CD8-positive, alpha-beta memory T cell (primary cell): ENCODE measurements at regions not wholly inside any gene's neighbourhood (a gene's known extent, or its start where the extent isn't known, plus 50 kb on each side); places are given as distances from the start of the nearest gene placed in this dataset.

Experiments used
- CTCF ChIA-PET: fragments of 350-600 bp; sonication (Branson Sonifier 250); formaldehyde crosslinking; loops from one replicate; lab custom pipeline; 2021; ENCODE audit warnings: antibody characterized with exemption; lab: Charles Lee
- POLR2A ChIA-PET: fragments of 350-600 bp; sonication (Branson Sonifier 250); formaldehyde crosslinking; loops from one replicate; lab custom pipeline; 2021; ENCODE audit warnings: antibody characterized with exemption; lab: Charles Lee
- DNase-seq, 5 donors: peaks; one replicate each; pipeline versions ENCODE4 v3.0.0 to v3.0.0-alpha.2; 2020 to 2022; ENCODE audit warnings: mixed read lengths in 1 of 5
- H3K27ac ChIP-seq: one replicate; pipeline ENCODE4 v1.7.0; 2013; ENCODE audit warnings: low read depth, mild to moderate bottlenecking, low read length, moderate library complexity
- H3K27me3 ChIP-seq: 2 replicates; pipeline ENCODE4 v1.7.0; 2013; ENCODE audit warnings: low read length, mild to moderate bottlenecking; ENCODE audit not compliant: insufficient read depth, poor library complexity, severe bottlenecking
- H3K36me3 ChIP-seq: 2 replicates; pipeline ENCODE4 v1.7.0; 2013; ENCODE audit warnings: mild to moderate bottlenecking, low read length, moderate library complexity; ENCODE audit not compliant: insufficient read depth
- H3K4me1 ChIP-seq: 2 replicates; pipeline ENCODE4 v1.7.0; 2013; ENCODE audit warnings: mild to moderate bottlenecking, low read length, moderate library complexity; ENCODE audit not compliant: insufficient read depth
- H3K4me3 ChIP-seq: 2 replicates; pipeline ENCODE4 v1.7.0; 2013; ENCODE audit warnings: mild to moderate bottlenecking, low read length
- H3K9me3 ChIP-seq: 2 replicates; pipeline ENCODE4 v1.7.0; 2013; ENCODE audit warnings: mild to moderate bottlenecking, low read length
- H3K27ac Mint-ChIP-seq, 8 donors: one replicate each; pipeline ENCODE4 v1.8.0; 2020 to 2021; ENCODE audit warnings: mixed read lengths in 8 of 8, mild to moderate bottlenecking in 6 of 8, inconsistent platforms in 3 of 8, moderate library complexity in 3 of 8
- H3K27me3 Mint-ChIP-seq, 2 donors: one replicate each; pipeline ENCODE4 v1.8.0; 2020 to 2021; ENCODE audit warnings: mixed read lengths in 2 of 2, mild to moderate bottlenecking in 1 of 2, moderate library complexity in 1 of 2
- H3K36me3 Mint-ChIP-seq, 3 donors: one replicate each; pipeline ENCODE4 v1.8.0; 2020 to 2021; ENCODE audit warnings: mixed read lengths in 3 of 3, inconsistent platforms in 1 of 3, mild to moderate bottlenecking in 1 of 3
- H3K4me1 Mint-ChIP-seq, 3 donors: one replicate each; pipeline ENCODE4 v1.8.0; 2020 to 2021; ENCODE audit warnings: mixed read lengths in 3 of 3, inconsistent platforms in 1 of 3, mild to moderate bottlenecking in 1 of 3
- H3K4me3 Mint-ChIP-seq, 7 donors: one replicate each; pipeline ENCODE4 v1.8.0; 2020 to 2021; ENCODE audit warnings: mixed read lengths in 7 of 7, mild to moderate bottlenecking in 6 of 7, moderate library complexity in 4 of 7, inconsistent platforms in 2 of 7
- H3K9me3 Mint-ChIP-seq, 5 donors: one replicate each; pipeline ENCODE4 v1.8.0; 2020 to 2022; ENCODE audit warnings: mixed read lengths in 5 of 5, mild to moderate bottlenecking in 3 of 5, moderate library complexity in 2 of 5, inconsistent platforms in 1 of 5

DNA sequence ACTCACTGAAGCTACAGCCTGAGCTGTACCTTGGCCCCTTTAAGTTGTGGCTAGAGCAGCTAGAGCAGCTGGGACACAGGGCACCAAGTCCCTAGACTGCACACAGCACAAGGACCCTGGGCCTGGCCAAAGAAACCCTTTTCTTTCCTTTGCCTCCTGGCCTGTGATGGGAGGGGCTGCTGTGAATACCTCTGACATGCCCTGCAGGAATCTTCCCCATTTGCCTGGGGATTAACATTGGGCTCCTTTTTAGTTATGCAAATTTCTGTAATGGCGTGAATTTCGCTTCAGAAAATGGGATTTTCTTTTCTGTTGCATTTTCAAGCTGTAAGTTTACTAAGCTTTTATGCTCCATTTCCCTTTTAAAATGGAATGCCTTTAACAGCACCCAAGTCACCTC, 611.2 kb upstream of the ARPP21 start:
- DNase-seq: no peak
- CTCF ChIA-PET: no interaction called here
- H3K4me3 ChIP-seq: no peak overlapping the region
- H3K36me3 ChIP-seq: no peaks in the 10 kb centered on the region
- H3K27ac ChIP-seq: no peak overlapping the region
- H3K4me3 Mint-ChIP-seq: no peak overlapping the region
- H3K27ac Mint-ChIP-seq: no peak overlapping the region
- no peaks in the 10 kb centered on the region for H3K27me3 Mint-ChIP-seq
- H3K4me1 ChIP-seq: no peaks in the 10 kb centered on the region
- no peaks in the 10 kb centered on the region for H3K27me3 ChIP-seq
- POLR2A ChIA-PET: no interaction called here
- H3K9me3 Mint-ChIP-seq: peaks cover 16 to 38% (median 24%) of the 10 kb centered on the region in 5 donors
- H3K36me3 Mint-ChIP-seq: no peaks in the 10 kb centered on the region
- no peaks in the 10 kb centered on the region for H3K4me1 Mint-ChIP-seq
- H3K9me3 ChIP-seq: no peaks in the 10 kb centered on the region

DNA sequence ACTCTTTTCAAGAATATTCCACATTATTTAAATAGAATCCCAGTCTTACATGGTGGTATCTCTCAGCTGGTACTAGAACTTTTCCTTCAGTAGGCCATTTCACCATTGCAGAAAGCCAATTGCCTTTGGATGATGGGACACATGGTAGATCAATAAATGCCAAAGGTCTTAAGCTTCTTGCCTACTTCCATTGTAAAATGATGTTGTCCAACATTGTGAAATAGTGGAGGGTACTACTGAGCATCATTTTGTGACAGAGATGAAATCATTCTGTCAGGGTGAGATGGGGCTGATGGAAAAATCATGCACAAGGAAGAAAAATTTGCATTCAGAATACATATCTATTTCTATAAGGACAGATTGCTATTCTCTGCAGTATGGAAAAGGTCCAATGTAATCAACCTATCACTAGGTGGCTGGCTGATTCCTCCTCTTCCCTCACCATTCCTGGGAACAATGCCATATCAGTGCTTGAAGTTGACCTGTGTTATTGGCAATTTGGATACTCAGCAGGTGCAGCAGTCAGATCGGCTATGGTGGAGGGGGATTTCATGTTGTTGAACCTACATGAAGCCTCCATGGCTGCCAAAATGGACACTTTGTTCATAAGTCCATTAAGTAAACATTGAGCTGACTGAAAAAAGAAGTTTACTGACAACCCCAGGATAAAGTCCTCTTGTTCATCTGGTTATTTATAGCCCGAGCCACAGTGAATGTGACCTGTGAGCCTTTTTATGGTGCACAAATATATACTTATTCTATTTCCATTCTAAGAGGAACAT, 596.9 kb upstream of the ARPP21 start:
- no peaks in the 10 kb centered on the region for H3K36me3 Mint-ChIP-seq
- H3K36me3 ChIP-seq: no peaks in the 10 kb centered on the region
- no peaks in the 10 kb centered on the region for H3K4me1 ChIP-seq
- H3K27ac ChIP-seq: no peak overlapping the region
- DNase-seq: no peak
- CTCF ChIA-PET: no interaction called here
- H3K9me3 Mint-ChIP-seq: peaks cover 0 to 17% (median 4%) of the 10 kb centered on the region in 5 donors
- H3K9me3 ChIP-seq: no peaks in the 10 kb centered on the region
- H3K4me3 Mint-ChIP-seq: no peak overlapping the region
- no peaks in the 10 kb centered on the region for H3K27me3 ChIP-seq
- H3K4me3 ChIP-seq: no peak overlapping the region
- H3K27me3 Mint-ChIP-seq: no peaks in the 10 kb centered on the region
- H3K27ac Mint-ChIP-seq: no peak overlapping the region
- POLR2A ChIA-PET: no interaction called here
- no peaks in the 10 kb centered on the region for H3K4me1 Mint-ChIP-seq

DNA sequence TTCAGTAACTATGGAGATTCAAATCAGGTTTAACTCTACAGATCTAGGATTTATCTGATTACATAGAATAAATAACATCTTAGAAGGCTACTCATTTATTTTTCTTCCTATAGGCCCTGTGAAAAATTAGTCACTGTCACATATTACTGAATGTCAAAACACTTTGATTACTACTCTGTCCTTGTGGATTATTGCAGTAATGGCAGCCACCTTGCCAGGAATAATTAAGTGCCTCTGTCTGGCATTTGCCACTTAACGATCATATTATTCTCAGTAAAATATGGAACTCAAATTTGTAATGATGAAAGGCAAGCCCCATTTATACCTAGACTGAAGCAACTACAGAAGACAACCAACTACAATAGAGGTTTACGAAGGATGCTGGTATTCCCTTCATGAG, 596.3 kb upstream of the ARPP21 start:
- Histone ChIP-seq H3K4me3 (no peak overlapping the region), H3K4me1 (no peaks in the 10 kb centered on the region), H3K9me3 (no peaks in the 10 kb centered on the region), H3K27ac (no peak overlapping the region), H3K36me3 (no peaks in the 10 kb centered on the region), H3K27me3 (no peaks in the 10 kb centered on the region)
- Mint-ChIP-seq H3K27me3 (no peaks in the 10 kb centered on the region), H3K9me3 (peaks cover 0 to 17% (median 4%) of the 10 kb centered on the region in 5 donors), H3K4me3 (no peak overlapping the region), H3K36me3 (no peaks in the 10 kb centered on the region), H3K27ac (no peak overlapping the region), H3K4me1 (no peaks in the 10 kb centered on the region)
- ChIA-PET CTCF (no interaction called here), POLR2A (no interaction called here)
- no peak for DNase-seq

DNA sequence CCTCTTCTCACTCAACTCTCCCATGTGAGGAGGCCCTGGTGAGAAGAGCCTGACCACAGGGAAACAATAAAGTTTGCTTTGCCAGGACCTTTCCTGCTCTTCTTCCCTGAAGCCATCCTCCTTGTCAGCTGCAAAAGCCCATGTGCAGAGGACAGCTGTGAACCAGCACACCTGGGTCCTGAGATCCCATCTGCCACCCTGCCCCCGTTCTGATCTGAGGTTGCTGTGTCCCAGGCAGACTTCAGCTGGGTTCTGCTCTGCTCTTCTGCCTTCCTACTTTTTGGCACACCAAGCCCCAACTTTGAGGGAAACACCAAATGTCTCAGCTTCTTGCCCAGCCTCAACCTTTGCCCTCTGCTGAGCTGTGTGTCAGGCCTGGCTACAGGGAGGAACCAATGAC, 595.1 kb upstream of the ARPP21 start:
- H3K4me1 ChIP-seq: no peaks in the 10 kb centered on the region
- H3K27ac ChIP-seq: no peak overlapping the region
- POLR2A ChIA-PET: no interaction called here
- H3K36me3 ChIP-seq: no peaks in the 10 kb centered on the region
- H3K27me3 ChIP-seq: no peaks in the 10 kb centered on the region
- Mint-ChIP-seq H3K27ac (peak overlapping the region in 1 of 8 donors; percentile 17), H3K27me3 (no peaks in the 10 kb centered on the region), H3K9me3 (peaks cover 2 to 24% (median 3%) of the 10 kb centered on the region in 5 donors), H3K36me3 (no peaks in the 10 kb centered on the region), H3K4me3 (no peak overlapping the region), H3K4me1 (no peaks in the 10 kb centered on the region)
- no peak overlapping the region for H3K4me3 ChIP-seq
- CTCF ChIA-PET: no interaction called here
- no peak for DNase-seq
- H3K9me3 ChIP-seq: no peaks in the 10 kb centered on the region

DNA sequence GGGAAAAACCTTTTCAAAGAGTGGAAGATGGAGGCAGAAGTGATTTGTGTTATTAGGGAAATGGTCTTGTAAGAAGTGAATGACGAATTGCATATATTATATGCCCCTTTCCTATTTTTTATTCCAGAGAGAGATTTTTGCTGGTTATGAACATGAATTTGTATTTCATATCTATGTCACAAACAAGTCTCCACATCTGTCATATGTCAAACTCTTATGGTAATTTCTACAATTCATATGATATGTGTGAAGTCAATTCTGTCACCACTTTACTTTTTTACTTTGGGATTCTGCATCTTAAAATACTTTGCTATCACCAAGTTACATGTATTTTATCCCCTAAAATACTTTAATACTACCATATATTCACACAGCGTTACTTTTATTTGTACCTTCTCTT, 594.2 kb upstream of the ARPP21 start:
- POLR2A ChIA-PET: no interaction called here
- no peak for DNase-seq
- Histone ChIP-seq H3K36me3 (no peaks in the 10 kb centered on the region), H3K27ac (no peak overlapping the region), H3K27me3 (no peaks in the 10 kb centered on the region), H3K4me1 (no peaks in the 10 kb centered on the region), H3K9me3 (no peaks in the 10 kb centered on the region), H3K4me3 (no peak overlapping the region)
- CTCF ChIA-PET: no interaction called here
- no peaks in the 10 kb centered on the region for H3K36me3 Mint-ChIP-seq
- no peak overlapping the region for H3K27ac Mint-ChIP-seq
- no peaks in the 10 kb centered on the region for H3K27me3 Mint-ChIP-seq
- no peak overlapping the region for H3K4me3 Mint-ChIP-seq
- no peaks in the 10 kb centered on the region for H3K4me1 Mint-ChIP-seq
- peaks cover 2 to 24% (median 3%) of the 10 kb centered on the region in 5 donors for H3K9me3 Mint-ChIP-seq

DNA sequence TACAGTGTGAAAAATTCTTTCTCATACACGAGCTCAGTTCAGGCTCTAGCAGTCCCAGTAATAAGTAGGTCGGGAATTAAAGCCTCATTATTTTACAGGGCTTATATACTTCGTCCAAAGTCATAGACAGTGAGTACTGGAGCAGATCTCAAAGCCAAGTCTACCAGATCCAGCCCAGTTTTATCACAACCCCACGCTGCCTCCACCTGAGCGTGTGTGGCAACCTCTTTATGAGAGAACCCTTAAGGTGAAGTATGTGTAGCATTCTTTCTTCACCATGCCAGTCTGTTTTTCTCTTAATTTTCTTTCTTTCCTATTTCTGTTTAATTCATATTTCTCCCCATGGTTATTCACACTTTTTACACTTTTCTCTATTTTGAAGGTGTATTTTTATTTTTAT, 574.6 kb upstream of the ARPP21 start:
- Mint-ChIP-seq H3K4me3 (no peak overlapping the region), H3K27ac (no peak overlapping the region), H3K27me3 (no peaks in the 10 kb centered on the region), H3K36me3 (no peaks in the 10 kb centered on the region), H3K4me1 (no peaks in the 10 kb centered on the region), H3K9me3 (peaks cover 0 to 29% (median 10%) of the 10 kb centered on the region in 5 donors)
- Histone ChIP-seq H3K4me3 (no peak overlapping the region), H3K27ac (no peak overlapping the region), H3K36me3 (no peaks in the 10 kb centered on the region), H3K4me1 (no peaks in the 10 kb centered on the region), H3K27me3 (no peaks in the 10 kb centered on the region), H3K9me3 (no peaks in the 10 kb centered on the region)
- ChIA-PET POLR2A (no interaction called here), CTCF (no interaction called here)
- no peak for DNase-seq

DNA sequence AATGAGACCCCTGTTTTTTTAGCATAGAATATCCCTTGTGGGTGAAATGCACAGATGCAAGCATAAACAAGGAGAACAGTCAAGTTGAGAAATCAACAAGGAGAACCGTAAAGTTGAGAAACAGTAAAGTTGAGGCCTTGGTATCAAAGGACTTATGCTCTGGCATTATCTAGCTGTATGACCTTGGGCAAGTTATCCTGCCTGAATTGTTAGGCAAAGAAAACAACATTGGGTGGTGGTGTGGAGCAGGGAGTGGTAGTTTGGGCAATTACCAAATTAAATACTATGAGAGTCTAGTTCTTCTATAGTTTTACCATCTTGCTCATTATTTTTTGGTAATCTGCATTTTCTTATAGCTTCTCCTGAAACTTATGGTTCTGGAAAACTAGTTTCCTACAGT, 573.4 kb upstream of the ARPP21 start:
- Mint-ChIP-seq H3K9me3 (peaks cover 2 to 21% (median 12%) of the 10 kb centered on the region in 5 donors), H3K27ac (no peak overlapping the region), H3K27me3 (no peaks in the 10 kb centered on the region), H3K4me3 (no peak overlapping the region), H3K36me3 (no peaks in the 10 kb centered on the region), H3K4me1 (no peaks in the 10 kb centered on the region)
- Histone ChIP-seq H3K4me3 (no peak overlapping the region), H3K27ac (no peak overlapping the region), H3K36me3 (no peaks in the 10 kb centered on the region), H3K9me3 (no peaks in the 10 kb centered on the region), H3K27me3 (no peaks in the 10 kb centered on the region), H3K4me1 (no peaks in the 10 kb centered on the region)
- ChIA-PET CTCF (no interaction called here), POLR2A (no interaction called here)
- no peak for DNase-seq

DNA sequence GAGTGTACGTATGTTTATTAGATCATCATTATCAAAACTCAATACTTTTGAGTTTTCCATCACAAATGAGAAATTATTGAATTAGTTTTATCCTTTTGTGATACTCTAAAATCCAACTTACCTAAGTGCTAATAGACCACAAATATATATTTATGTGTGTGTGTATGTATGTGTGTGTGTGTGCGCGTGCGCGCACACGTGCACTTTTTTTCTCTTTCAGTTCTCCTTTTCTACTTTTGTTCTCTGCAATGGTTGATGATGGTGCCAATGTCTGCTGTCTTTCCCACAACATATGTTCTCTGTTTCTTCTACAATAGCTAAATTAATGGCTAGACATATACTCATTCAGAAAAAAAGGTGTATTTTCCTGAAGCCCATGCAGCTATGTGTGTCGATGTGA, 571.6 kb upstream of the ARPP21 start:
- Histone ChIP-seq H3K4me3 (no peak overlapping the region), H3K4me1 (no peaks in the 10 kb centered on the region), H3K9me3 (no peaks in the 10 kb centered on the region), H3K27ac (no peak overlapping the region), H3K27me3 (no peaks in the 10 kb centered on the region), H3K36me3 (no peaks in the 10 kb centered on the region)
- Mint-ChIP-seq H3K9me3 (peaks cover 2 to 17% (median 11%) of the 10 kb centered on the region in 5 donors), H3K27ac (no peak overlapping the region), H3K4me3 (no peak overlapping the region), H3K4me1 (no peaks in the 10 kb centered on the region), H3K36me3 (no peaks in the 10 kb centered on the region), H3K27me3 (no peaks in the 10 kb centered on the region)
- ChIA-PET POLR2A (no interaction called here), CTCF (no interaction called here)
- no peak for DNase-seq
